ACC112 (cell line): ENCODE measurements at regions not wholly inside any gene's neighbourhood (a gene's known extent, or its start where the extent isn't known, plus 50 kb on each side); places are given as distances from the start of the nearest gene placed in this dataset.
A peak's percentile ranks its signal among the peaks of the same experiment; 100 is the strongest.

Experiments
- H2AFZ ChIP-seq: fragments of 200-600 bp; sonication (generic); one replicate; pipeline ENCODE4 v1.6.0; 2017; ENCODE audit warnings: antibody characterized with exemption, low read length; ENCODE audit not compliant: unreplicated experiment
- H3K27ac ChIP-seq: fragments of 200-600 bp; sonication (generic); 2 replicates; pipeline ENCODE4 v1.5.1; 2014; ENCODE audit warnings: low read depth, mild to moderate bottlenecking, antibody characterized with exemption, low read length, moderate library complexity
- H3K27me3 ChIP-seq: fragments of 200-600 bp; sonication (generic); 2 replicates; pipeline ENCODE4 v1.6.1; 2014; ENCODE audit warnings: mild to moderate bottlenecking, antibody characterized with exemption, low read length, moderate library complexity, mixed read lengths; ENCODE audit not compliant: insufficient read depth
- H3K36me3 ChIP-seq: fragments of 200-600 bp; sonication (generic); 2 replicates; pipeline ENCODE4 v1.6.1; 2016; ENCODE audit warnings: mild to moderate bottlenecking, antibody characterized with exemption, low read length, moderate library complexity, mixed read lengths; ENCODE audit not compliant: insufficient read depth
- H3K4me1 ChIP-seq: fragments of 200-600 bp; sonication (generic); one replicate; pipeline ENCODE4 v1.6.1; 2016; ENCODE audit warnings: low read length, mixed read lengths; ENCODE audit not compliant: insufficient read depth, unreplicated experiment, control insufficient read depth
- H3K4me3 ChIP-seq: fragments of 200-600 bp; sonication (generic); 2 replicates; pipeline ENCODE4 v1.5.1; 2014; ENCODE audit warnings: mild to moderate bottlenecking, low read depth, low read length
- H3K79me2 ChIP-seq: fragments of 200-600 bp; sonication (generic); one replicate; pipeline ENCODE4 v1.6.0; 2016; ENCODE audit warnings: low read length; ENCODE audit not compliant: control insufficient read depth, unreplicated experiment, insufficient read depth

- Histone ChIP-seq H3K4me1 (no peaks in the 10 kb centered on the region), H3K79me2 (no peaks in the 10 kb centered on the region), H3K27me3 (no peaks in the 10 kb centered on the region), H3K27ac (no peak overlapping the region), H2AFZ (no peak overlapping the region), H3K36me3 (no peaks in the 10 kb centered on the region), H3K4me3 (no peak overlapping the region)
Measured at GRCh38 chr4:28221536-28221935, 1360.9 kb downstream of the STIM2 start.

GRCh38 chr4:28225050-28225449 is 1364.4 kb downstream of the STIM2 start:
- Histone ChIP-seq H3K27me3 (no peaks in the 10 kb centered on the region), H2AFZ (no peak overlapping the region), H3K79me2 (no peaks in the 10 kb centered on the region), H3K36me3 (no peaks in the 10 kb centered on the region), H3K4me3 (no peak overlapping the region), H3K4me1 (peaks cover 3% of the 10 kb centered on the region), H3K27ac (no peak overlapping the region)

GRCh38 chr4:28225689-28226353 is 1365.2 kb downstream of the STIM2 start:
- Histone ChIP-seq H3K4me3 (no peak overlapping the region), H2AFZ (no peak overlapping the region), H3K4me1 (peaks cover 3% of the 10 kb centered on the region), H3K36me3 (no peaks in the 10 kb centered on the region), H3K27me3 (no peaks in the 10 kb centered on the region), H3K27ac (no peak overlapping the region), H3K79me2 (no peaks in the 10 kb centered on the region)

GRCh38 chr4:28226962-28227361 is 1366.3 kb downstream of the STIM2 start:
- Histone ChIP-seq H3K79me2 (no peaks in the 10 kb centered on the region), H2AFZ (no peak overlapping the region), H3K27ac (no peak overlapping the region), H3K27me3 (no peaks in the 10 kb centered on the region), H3K4me3 (no peak overlapping the region), H3K36me3 (no peaks in the 10 kb centered on the region), H3K4me1 (peaks cover 3% of the 10 kb centered on the region)

- no peaks in the 10 kb centered on the region for H3K36me3 ChIP-seq
- H3K4me1 ChIP-seq, result peaks cover 3% of the 10 kb centered on the region
- H3K4me3 ChIP-seq, result no peak overlapping the region
- no peaks in the 10 kb centered on the region for H3K79me2 ChIP-seq
- no peak overlapping the region for H2AFZ ChIP-seq
- no peaks in the 10 kb centered on the region for H3K27me3 ChIP-seq
- H3K27ac ChIP-seq, result no peak overlapping the region
Measured at GRCh38 chr4:28227764-28228163, 1367.1 kb downstream of the STIM2 start.

- peak overlapping the region; percentile 29 for H2AFZ ChIP-seq
- no peaks in the 10 kb centered on the region for H3K27me3 ChIP-seq
- H3K4me1 ChIP-seq, result peaks cover 3% of the 10 kb centered on the region
- no peak overlapping the region for H3K27ac ChIP-seq
- no peaks in the 10 kb centered on the region for H3K36me3 ChIP-seq
- H3K4me3 ChIP-seq, result no peak overlapping the region
- no peaks in the 10 kb centered on the region for H3K79me2 ChIP-seq
Measured at GRCh38 chr4:28228561-28229491, 1368.2 kb downstream of the STIM2 start.

GRCh38 chr4:28232376-28232775 is 1371.7 kb downstream of the STIM2 start:
- no peaks in the 10 kb centered on the region for H3K79me2 ChIP-seq
- H3K27ac ChIP-seq, result no peak overlapping the region
- H3K36me3 ChIP-seq, result no peaks in the 10 kb centered on the region
- H3K4me1 ChIP-seq, result peaks cover 3% of the 10 kb centered on the region
- no peaks in the 10 kb centered on the region for H3K27me3 ChIP-seq
- no peak overlapping the region for H3K4me3 ChIP-seq
- H2AFZ ChIP-seq, result no peak overlapping the region

- no peaks in the 10 kb centered on the region for H3K36me3 ChIP-seq
- no peaks in the 10 kb centered on the region for H3K79me2 ChIP-seq
- H3K4me1 ChIP-seq, result peaks cover 3% of the 10 kb centered on the region
- H3K27me3 ChIP-seq, result no peaks in the 10 kb centered on the region
- no peak overlapping the region for H3K4me3 ChIP-seq
- H3K27ac ChIP-seq, result no peak overlapping the region
- H2AFZ ChIP-seq, result no peak overlapping the region
Measured at GRCh38 chr4:28232951-28233350, 1372.3 kb downstream of the STIM2 start.

GRCh38 chr4:28233724-28234123 is 1373.1 kb downstream of the STIM2 start:
- Histone ChIP-seq H3K4me3 (no peak overlapping the region), H2AFZ (no peak overlapping the region)

GRCh38 chr4:28238876-28239275 is 1378.2 kb downstream of the STIM2 start:
- Histone ChIP-seq H2AFZ (no peak overlapping the region), H3K36me3 (no peaks in the 10 kb centered on the region), H3K27me3 (no peaks in the 10 kb centered on the region), H3K27ac (no peak overlapping the region), H3K4me1 (no peaks in the 10 kb centered on the region), H3K79me2 (no peaks in the 10 kb centered on the region), H3K4me3 (no peak overlapping the region)

More at GRCh38 chr4:28233724-28234123, 1373.1 kb downstream of the STIM2 start:
- no peaks in the 10 kb centered on the region for H3K27me3 ChIP-seq
- no peaks in the 10 kb centered on the region for H3K79me2 ChIP-seq
- no peak overlapping the region for H3K27ac ChIP-seq
- peaks cover 3% of the 10 kb centered on the region for H3K4me1 ChIP-seq
- H3K36me3 ChIP-seq, result no peaks in the 10 kb centered on the region

- H2AFZ ChIP-seq, result no peak overlapping the region
- no peaks in the 10 kb centered on the region for H3K27me3 ChIP-seq
- no peak overlapping the region for H3K4me3 ChIP-seq
- H3K79me2 ChIP-seq, result no peaks in the 10 kb centered on the region
- no peaks in the 10 kb centered on the region for H3K4me1 ChIP-seq
- no peak overlapping the region for H3K27ac ChIP-seq
- no peaks in the 10 kb centered on the region for H3K36me3 ChIP-seq
Measured at GRCh38 chr4:28241021-28241420, 1380.4 kb downstream of the STIM2 start.
